PC-3 (cell line): ENCODE measurements at regions not wholly inside any gene's neighbourhood (a gene's known extent, or its start where the extent isn't known, plus 50 kb on each side); places are given as distances from the start of the nearest gene placed in this dataset.

Source experiments
- ATAC-seq: fragments of 200-7000 bp; cut with Tn5 transposase; 2 replicates; pipeline ENCODE4 v1.9.1; 2020; ENCODE audit warnings: mild to moderate bottlenecking, moderate library complexity
- BruUV-seq: library from RNA; stranded (reverse); fragments of 400-500 nt; replicated peaks from 2 replicates; lab custom pipeline; 2021; lab: Mats Ljungman, UMichigan
- CTCF ChIA-PET: fragments of 300-600 bp; sonication (Branson Sonifier 250); formaldehyde crosslinking; loops from one replicate; lab custom pipeline; 2022; ENCODE audit warnings: antibody characterized with exemption; lab: Charles Lee
- POLR2A ChIA-PET: fragments of 300-600 bp; sonication (Branson Sonifier 250); formaldehyde crosslinking; loops from one replicate; lab custom pipeline; 2022; ENCODE audit warnings: antibody characterized with exemption; ENCODE audit not compliant: unreplicated experiment; lab: Charles Lee
- DNase-seq: peaks from one replicate; pipeline ENCODE4 v3.0.0-alpha.2; 2015
- H2AFZ ChIP-seq: fragments of 300-600 bp; sonication (generic); 2 replicates; pipeline ENCODE4 v1.6.0; 2016; ENCODE audit warnings: antibody characterized with exemption, low read length
- H3F3A ChIP-seq: fragments of 300-600 bp; sonication (generic); one replicate; pipeline ENCODE4 v1.6.0; 2017; ENCODE audit warnings: antibody characterized with exemption, low read length, control low read depth, mild to moderate bottlenecking; ENCODE audit not compliant: unreplicated experiment
- H3K27ac ChIP-seq: fragments of 300-600 bp; sonication (generic); 2 replicates; pipeline ENCODE4 v1.5.1; 2016; ENCODE audit warnings: mild to moderate bottlenecking, low read length
- H3K27me3 ChIP-seq: fragments of 300-600 bp; sonication (generic); 2 replicates; pipeline ENCODE4 v1.6.1; 2016; ENCODE audit warnings: low read length, mixed read lengths
- H3K36me3 ChIP-seq: fragments of 300-600 bp; sonication (generic); 2 replicates; pipeline ENCODE4 v1.6.1; 2016; ENCODE audit warnings: low read depth, mixed run types, low read length, mixed read lengths
- H3K4me1 ChIP-seq: fragments of 300-600 bp; sonication (generic); 2 replicates; pipeline ENCODE4 v1.5.1; 2016; ENCODE audit warnings: low read length; ENCODE audit not compliant: insufficient read depth
- H3K4me2 ChIP-seq: fragments of 300-600 bp; sonication (generic); 2 replicates; pipeline ENCODE4 v1.6.0; 2016; ENCODE audit warnings: low read length
- H3K4me3 ChIP-seq: fragments of 300-600 bp; sonication (generic); 2 replicates; pipeline ENCODE4 v1.5.1; 2016; ENCODE audit warnings: mild to moderate bottlenecking, low read length, mixed read lengths
- H3K79me2 ChIP-seq: fragments of 300-600 bp; sonication (generic); 2 replicates; pipeline ENCODE4 v1.6.1; 2017; ENCODE audit warnings: low read length, mixed read lengths
- H3K9ac ChIP-seq: fragments of 300-600 bp; sonication (generic); 2 replicates; pipeline ENCODE4 v1.6.0; 2016; ENCODE audit warnings: mild to moderate bottlenecking, low read length
- H3K9me2 ChIP-seq: fragments of 300-600 bp; sonication (generic); replicated peaks from 2 replicates; pipeline ENCODE4 v1.6.1; 2016; ENCODE audit warnings: mixed run types, low read length, mixed read lengths
- H3K9me3 ChIP-seq: fragments of 300-600 bp; sonication (generic); 2 replicates; pipeline ENCODE4 v1.6.1; 2016; ENCODE audit warnings: low read length, mixed read lengths
- H4K20me1 ChIP-seq: fragments of 300-600 bp; sonication (generic); 2 replicates; pipeline ENCODE4 v1.6.1; 2016; ENCODE audit warnings: low read length, mixed read lengths
- EZH2 ChIP-seq: fragments of 300-600 bp; sonication (generic); IDR thresholded peaks from one replicate; pipeline ENCODE4 v1.6.1; 2017; ENCODE audit warnings: antibody characterized with exemption, mild to moderate bottlenecking, low read length; ENCODE audit not compliant: unreplicated experiment
- EZH2phosphoT487 ChIP-seq: fragments of 300-600 bp; sonication (generic); IDR thresholded peaks from 2 replicates; pipeline ENCODE4 v1.6.1; 2018; ENCODE audit warnings: mild to moderate bottlenecking, antibody characterized with exemption, low read length, borderline replicate concordance
- intact Hi-C: fragments of 100-400 bp; cut with micrococcal nuclease; formaldehyde crosslinking; loops from 2 replicates; pipeline ENCODE4 v1.9.0; 2023
- TF ChIP-seq, protein P1 (sequence below): fragments of 300-600 bp; sonication (generic); conservative IDR thresholded peaks from 2 replicates; pipeline ENCODE4 v1.5.1; 2017; ENCODE audit warnings: antibody characterized with exemption, low read depth, mild to moderate bottlenecking, low read length

DNA sequence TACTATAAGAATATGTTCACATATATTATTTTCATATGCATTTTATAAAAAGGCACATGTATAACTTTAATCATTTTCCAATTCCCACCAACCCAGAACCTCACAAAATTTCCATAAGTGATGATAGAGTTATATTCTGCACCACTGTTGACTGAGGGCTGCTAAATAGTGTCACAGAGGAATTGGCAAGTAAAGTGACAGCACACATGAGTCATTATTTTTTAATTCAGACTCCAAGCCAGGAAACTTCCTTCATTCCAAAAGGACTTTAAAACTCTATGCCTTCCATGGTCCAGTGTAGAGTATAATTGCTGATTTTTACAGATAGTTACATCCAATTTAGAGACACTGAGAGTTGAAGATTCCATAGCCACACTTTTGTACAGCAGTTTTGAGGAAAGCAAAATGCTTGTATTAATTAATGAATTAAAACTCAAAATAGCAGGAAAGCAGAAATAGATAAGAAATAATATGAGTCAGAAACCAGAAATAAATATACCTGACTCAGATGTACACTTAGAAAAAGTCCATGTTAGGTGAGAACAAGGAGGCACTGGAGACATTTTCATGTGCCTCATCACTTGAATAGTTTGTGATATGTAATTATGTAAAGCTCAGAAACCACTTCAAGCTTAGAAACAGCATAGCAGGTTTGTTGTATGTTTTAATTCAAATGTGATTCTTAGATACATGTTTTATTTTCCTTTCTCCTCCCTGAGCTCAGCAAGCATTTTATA lies 425.2 kb upstream of the OPRM1 start:
- H3K79me2 ChIP-seq: no peaks in the 10 kb centered on the region
- H3K9ac ChIP-seq: no peak overlapping the region
- H3K4me1 ChIP-seq: no peaks in the 10 kb centered on the region
- no peaks in the 10 kb centered on the region for H3K9me2 ChIP-seq
- no peak overlapping the region for H3K4me2 ChIP-seq
- H3K27ac ChIP-seq: no peak overlapping the region
- BruUV-seq: no TSS peak
- H2AFZ ChIP-seq: no peak overlapping the region
- H4K20me1 ChIP-seq: no peaks in the 10 kb centered on the region
- peaks cover 33% of the 10 kb centered on the region for H3K27me3 ChIP-seq
- no peaks in the 10 kb centered on the region for H3K36me3 ChIP-seq
- intact Hi-C loops: no loop called here
- TF ChIP-seq EZH2phosphoT487 (no peak), EZH2 (no peak)
- TF ChIP-seq, protein P1, sequence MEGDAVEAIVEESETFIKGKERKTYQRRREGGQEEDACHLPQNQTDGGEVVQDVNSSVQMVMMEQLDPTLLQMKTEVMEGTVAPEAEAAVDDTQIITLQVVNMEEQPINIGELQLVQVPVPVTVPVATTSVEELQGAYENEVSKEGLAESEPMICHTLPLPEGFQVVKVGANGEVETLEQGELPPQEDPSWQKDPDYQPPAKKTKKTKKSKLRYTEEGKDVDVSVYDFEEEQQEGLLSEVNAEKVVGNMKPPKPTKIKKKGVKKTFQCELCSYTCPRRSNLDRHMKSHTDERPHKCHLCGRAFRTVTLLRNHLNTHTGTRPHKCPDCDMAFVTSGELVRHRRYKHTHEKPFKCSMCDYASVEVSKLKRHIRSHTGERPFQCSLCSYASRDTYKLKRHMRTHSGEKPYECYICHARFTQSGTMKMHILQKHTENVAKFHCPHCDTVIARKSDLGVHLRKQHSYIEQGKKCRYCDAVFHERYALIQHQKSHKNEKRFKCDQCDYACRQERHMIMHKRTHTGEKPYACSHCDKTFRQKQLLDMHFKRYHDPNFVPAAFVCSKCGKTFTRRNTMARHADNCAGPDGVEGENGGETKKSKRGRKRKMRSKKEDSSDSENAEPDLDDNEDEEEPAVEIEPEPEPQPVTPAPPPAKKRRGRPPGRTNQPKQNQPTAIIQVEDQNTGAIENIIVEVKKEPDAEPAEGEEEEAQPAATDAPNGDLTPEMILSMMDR: no peak
- no peak overlapping the region for H3K4me3 ChIP-seq
- ChIA-PET POLR2A (no interaction called here), CTCF (no interaction called here)
- no peaks in the 10 kb centered on the region for H3K9me3 ChIP-seq
- no peaks in the 10 kb centered on the region for H3F3A ChIP-seq
- DNase-seq (no peak), ATAC-seq (no peak)

- DNase-seq (no peak), ATAC-seq (no peak)
- no TSS peak for BruUV-seq
- Histone ChIP-seq H3K9me2 (no peaks in the 10 kb centered on the region), H2AFZ (no peak overlapping the region), H3K27me3 (peaks cover 13% of the 10 kb centered on the region; the same call in 1 of the 2 replicates), H3K9me3 (no peaks in the 10 kb centered on the region), H3K4me3 (no peak overlapping the region), H3K4me2 (no peak overlapping the region), H4K20me1 (no peaks in the 10 kb centered on the region), H3K36me3 (no peaks in the 10 kb centered on the region), H3K4me1 (no peaks in the 10 kb centered on the region), H3K27ac (no peak overlapping the region), H3F3A (no peaks in the 10 kb centered on the region), H3K79me2 (no peaks in the 10 kb centered on the region), H3K9ac (no peak overlapping the region)
- POLR2A ChIA-PET: no interaction called here
- intact Hi-C loops: no loop called here
- TF ChIP-seq EZH2phosphoT487 (no peak), EZH2 (no peak)
- TF ChIP-seq, protein P1: no peak
- CTCF ChIA-PET: no interaction called here
These were observed 436.6 kb upstream of the OPRM1 start for GRCh38 chr6:153602401-153602800.

- no peak for ATAC-seq
- BruUV-seq: no TSS peak
- TF ChIP-seq EZH2phosphoT487 (no peak), EZH2 (no peak)
- TF ChIP-seq, protein P1: no peak
- H3K36me3 ChIP-seq: no peaks in the 10 kb centered on the region
- H3K27ac ChIP-seq: no peak overlapping the region
- H2AFZ ChIP-seq: no peak overlapping the region
- H3K27me3 ChIP-seq: peaks cover 9% of the 10 kb centered on the region; the same call in 1 of the 2 replicates
- intact Hi-C loops: no loop called here
- no peak overlapping the region for H3K9ac ChIP-seq
- H3K9me2 ChIP-seq: no peaks in the 10 kb centered on the region
- no peaks in the 10 kb centered on the region for H3K9me3 ChIP-seq
- H3F3A ChIP-seq: no peaks in the 10 kb centered on the region
- H3K4me2 ChIP-seq: no peak overlapping the region
- H3K4me3 ChIP-seq: no peak overlapping the region
- H3K79me2 ChIP-seq: no peaks in the 10 kb centered on the region
- no peak for DNase-seq
- POLR2A ChIA-PET: no interaction called here
- CTCF ChIA-PET: no interaction called here
- H4K20me1 ChIP-seq: no peaks in the 10 kb centered on the region
- H3K4me1 ChIP-seq: no peaks in the 10 kb centered on the region
These were observed 439.1 kb upstream of the OPRM1 start for GRCh38 chr6:153599901-153600300.
